Neural cell (in vitro differentiated cells): ENCODE measurements at regions not wholly inside any gene's neighbourhood (a gene's known extent, or its start where the extent isn't known, plus 50 kb on each side); places are given as distances from the start of the nearest gene placed in this dataset.

Experiments used
- H2AFZ ChIP-seq: fragments of 200-600, 300-800 bp; sonication (generic), shearing (Covaris generic); 2 replicates; pipeline ENCODE4 v1.6.0; 2014; ENCODE audit warnings: low read depth, mild to moderate bottlenecking, antibody characterized with exemption, low read length, moderate library complexity
- H3F3A ChIP-seq: fragments of 200-600 bp; shearing (Covaris generic); 2 replicates; pipeline ENCODE4 v1.6.1; 2016; ENCODE audit warnings: mild to moderate bottlenecking, moderate library complexity, mixed read lengths, antibody characterized with exemption, low read length; ENCODE audit not compliant: insufficient read depth, poor library complexity, severe bottlenecking
- H3K27ac ChIP-seq: fragments of 200-600, 300-800 bp; sonication (generic), shearing (Covaris generic); 2 replicates; pipeline ENCODE4 v1.5.1; 2014; ENCODE audit warnings: mild to moderate bottlenecking, low read length, moderate library complexity
- H3K27me3 ChIP-seq: fragments of 300-800, 200-600 bp; sonication (generic), shearing (Covaris generic); 2 replicates; pipeline ENCODE4 v1.6.0; 2014; ENCODE audit warnings: mild to moderate bottlenecking, low read depth, low read length, moderate library complexity; ENCODE audit not compliant: insufficient read depth
- H3K36me3 ChIP-seq: fragments of 300-800, 200-600 bp; sonication (generic), shearing (Covaris generic); 2 replicates; pipeline ENCODE4 v1.5.1; 2014; ENCODE audit warnings: mild to moderate bottlenecking, antibody characterized with exemption, low read length, moderate library complexity; ENCODE audit not compliant: insufficient read depth
- H3K4me2 ChIP-seq: fragments of 300-800, 200-600 bp; sonication (generic), shearing (Covaris generic); 2 replicates; pipeline ENCODE4 v1.6.0; 2014; ENCODE audit warnings: mild to moderate bottlenecking, low read length
- H3K4me3 ChIP-seq: fragments of 300-800, 200-600 bp; sonication (generic), shearing (Covaris generic); 2 replicates; pipeline ENCODE4 v1.5.1; 2014; ENCODE audit warnings: mild to moderate bottlenecking, low read length, moderate library complexity
- H3K79me2 ChIP-seq: fragments of 200-600 bp; shearing (Covaris generic); replicated peaks from 2 replicates; pipeline ENCODE4 v1.6.0; 2014; ENCODE audit warnings: mild to moderate bottlenecking, low read length, moderate library complexity; ENCODE audit not compliant: insufficient read depth
- H3K9ac ChIP-seq: fragments of 300-800, 200-600 bp; sonication (generic), shearing (Covaris generic); 2 replicates; pipeline ENCODE4 v1.6.1; 2016; ENCODE audit warnings: mild to moderate bottlenecking, low read length, mixed read lengths
- H3K9me2 ChIP-seq: fragments of 200-600 bp; shearing (Covaris generic); 2 replicates; pipeline ENCODE4 v1.6.1; 2016; ENCODE audit warnings: mild to moderate bottlenecking, low read length, mixed read lengths; ENCODE audit not compliant: insufficient read depth
- H3K9me3 ChIP-seq: fragments of 200-600, 300-800 bp; sonication (generic), shearing (Covaris generic); 2 replicates; pipeline ENCODE4 v1.6.1; 2016; ENCODE audit warnings: mild to moderate bottlenecking, mixed run types, low read length, moderate library complexity, mixed read lengths
- H4K20me1 ChIP-seq: fragments of 200-600 bp; shearing (Covaris generic); 2 replicates; pipeline ENCODE4 v1.6.1; 2016; ENCODE audit warnings: mild to moderate bottlenecking, mixed run types; ENCODE audit not compliant: insufficient read depth
- EP300 ChIP-seq: fragments of 450-650 bp; conservative IDR thresholded peaks from 2 replicates; pipeline ENCODE4 v1.6.1; 2014; ENCODE audit warnings: antibody characterized with exemption, mild to moderate bottlenecking, moderate library complexity; ENCODE audit not compliant: poor library complexity, severe bottlenecking
- EZH2 ChIP-seq: fragments of 200-600, 300-800 bp; shearing (Covaris generic), sonication (generic); IDR thresholded peaks from 2 replicates; pipeline ENCODE4 v1.6.1; 2014; ENCODE audit warnings: antibody characterized with exemption, low read length, borderline replicate concordance, mild to moderate bottlenecking; ENCODE audit not compliant: insufficient read depth, poor library complexity, severe bottlenecking
- MXI1 ChIP-seq: fragments of 450-650 bp; conservative IDR thresholded peaks from 2 replicates; pipeline ENCODE4 v1.6.1; 2014; ENCODE audit warnings: antibody characterized with exemption, mild to moderate bottlenecking; ENCODE audit not compliant: poor library complexity, severe bottlenecking
- POLR2AphosphoS5 ChIP-seq: IDR thresholded peaks from 2 replicates; pipeline ENCODE4 v1.6.1; 2012
- RAD21 ChIP-seq: fragments of 450-650 bp; conservative IDR thresholded peaks from 2 replicates; pipeline ENCODE4 v1.6.1; 2014; ENCODE audit warnings: antibody characterized with exemption, mild to moderate bottlenecking, moderate library complexity
- SMC3 ChIP-seq: fragments of 450-650 bp; conservative IDR thresholded peaks from 2 replicates; pipeline ENCODE4 v1.6.1; 2014; ENCODE audit warnings: antibody characterized with exemption, mild to moderate bottlenecking, moderate library complexity; ENCODE audit not compliant: poor library complexity
- TAF1 ChIP-seq: IDR thresholded peaks from 2 replicates; pipeline ENCODE4 v1.6.1; 2012; ENCODE audit warnings: low read depth
- TF ChIP-seq, protein P1 (sequence below): fragments of 450-650 bp; IDR thresholded peaks from 2 replicates; pipeline ENCODE4 v1.5.1; 2014; ENCODE audit warnings: antibody characterized with exemption, mild to moderate bottlenecking, moderate library complexity; ENCODE audit not compliant: poor library complexity, severe bottlenecking
- TF ChIP-seq, protein P2 (sequence below): IDR thresholded peaks from 2 replicates; pipeline ENCODE4 v1.6.1; 2012; ENCODE audit warnings: borderline replicate concordance

DNA sequence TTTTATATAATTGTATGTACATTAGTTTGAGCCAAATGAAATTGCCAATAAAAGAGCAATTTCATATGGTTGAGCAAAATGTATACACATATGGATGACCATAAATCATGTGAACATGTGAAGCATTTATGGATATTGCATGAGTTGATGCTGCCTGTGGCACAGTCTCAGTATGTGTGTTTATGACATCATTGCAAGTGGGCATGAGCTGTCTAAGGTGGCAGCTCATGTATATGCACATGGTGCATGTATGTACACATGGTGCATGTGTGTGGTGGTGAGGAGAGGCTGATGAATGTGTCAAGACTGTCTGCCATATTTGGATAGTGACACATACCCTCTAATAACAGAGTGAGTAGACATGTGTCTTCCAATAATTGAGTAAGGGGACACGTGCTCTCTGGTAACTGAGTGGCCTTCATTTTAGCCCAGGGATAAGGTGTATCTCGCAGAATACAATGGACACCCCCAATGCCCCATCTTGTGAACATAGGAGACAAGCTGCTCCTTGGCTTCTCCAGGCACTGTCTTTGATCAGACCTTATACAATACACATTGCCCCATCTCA is 208.8 kb downstream of the DHX35 start:
- Histone ChIP-seq H3K79me2 (no peaks in the 10 kb centered on the region), H3K9me3 (no peaks in the 10 kb centered on the region), H3K27ac (no peak overlapping the region), H3K4me3 (no peak overlapping the region), H2AFZ (no peak overlapping the region), H3K27me3 (no peaks in the 10 kb centered on the region), H3K36me3 (no peaks in the 10 kb centered on the region), H3F3A (no peaks in the 10 kb centered on the region), H3K4me2 (no peak overlapping the region), H4K20me1 (no peaks in the 10 kb centered on the region), H3K9me2 (no peaks in the 10 kb centered on the region), H3K9ac (no peak overlapping the region)
- TF ChIP-seq SMC3 (no peak), POLR2AphosphoS5 (no peak), TAF1 (no peak), MXI1 (no peak), EZH2 (no peak), EP300 (no peak), RAD21 (no peak)
- TF ChIP-seq, protein P1, sequence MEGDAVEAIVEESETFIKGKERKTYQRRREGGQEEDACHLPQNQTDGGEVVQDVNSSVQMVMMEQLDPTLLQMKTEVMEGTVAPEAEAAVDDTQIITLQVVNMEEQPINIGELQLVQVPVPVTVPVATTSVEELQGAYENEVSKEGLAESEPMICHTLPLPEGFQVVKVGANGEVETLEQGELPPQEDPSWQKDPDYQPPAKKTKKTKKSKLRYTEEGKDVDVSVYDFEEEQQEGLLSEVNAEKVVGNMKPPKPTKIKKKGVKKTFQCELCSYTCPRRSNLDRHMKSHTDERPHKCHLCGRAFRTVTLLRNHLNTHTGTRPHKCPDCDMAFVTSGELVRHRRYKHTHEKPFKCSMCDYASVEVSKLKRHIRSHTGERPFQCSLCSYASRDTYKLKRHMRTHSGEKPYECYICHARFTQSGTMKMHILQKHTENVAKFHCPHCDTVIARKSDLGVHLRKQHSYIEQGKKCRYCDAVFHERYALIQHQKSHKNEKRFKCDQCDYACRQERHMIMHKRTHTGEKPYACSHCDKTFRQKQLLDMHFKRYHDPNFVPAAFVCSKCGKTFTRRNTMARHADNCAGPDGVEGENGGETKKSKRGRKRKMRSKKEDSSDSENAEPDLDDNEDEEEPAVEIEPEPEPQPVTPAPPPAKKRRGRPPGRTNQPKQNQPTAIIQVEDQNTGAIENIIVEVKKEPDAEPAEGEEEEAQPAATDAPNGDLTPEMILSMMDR, result no peak
- TF ChIP-seq, protein P2, sequence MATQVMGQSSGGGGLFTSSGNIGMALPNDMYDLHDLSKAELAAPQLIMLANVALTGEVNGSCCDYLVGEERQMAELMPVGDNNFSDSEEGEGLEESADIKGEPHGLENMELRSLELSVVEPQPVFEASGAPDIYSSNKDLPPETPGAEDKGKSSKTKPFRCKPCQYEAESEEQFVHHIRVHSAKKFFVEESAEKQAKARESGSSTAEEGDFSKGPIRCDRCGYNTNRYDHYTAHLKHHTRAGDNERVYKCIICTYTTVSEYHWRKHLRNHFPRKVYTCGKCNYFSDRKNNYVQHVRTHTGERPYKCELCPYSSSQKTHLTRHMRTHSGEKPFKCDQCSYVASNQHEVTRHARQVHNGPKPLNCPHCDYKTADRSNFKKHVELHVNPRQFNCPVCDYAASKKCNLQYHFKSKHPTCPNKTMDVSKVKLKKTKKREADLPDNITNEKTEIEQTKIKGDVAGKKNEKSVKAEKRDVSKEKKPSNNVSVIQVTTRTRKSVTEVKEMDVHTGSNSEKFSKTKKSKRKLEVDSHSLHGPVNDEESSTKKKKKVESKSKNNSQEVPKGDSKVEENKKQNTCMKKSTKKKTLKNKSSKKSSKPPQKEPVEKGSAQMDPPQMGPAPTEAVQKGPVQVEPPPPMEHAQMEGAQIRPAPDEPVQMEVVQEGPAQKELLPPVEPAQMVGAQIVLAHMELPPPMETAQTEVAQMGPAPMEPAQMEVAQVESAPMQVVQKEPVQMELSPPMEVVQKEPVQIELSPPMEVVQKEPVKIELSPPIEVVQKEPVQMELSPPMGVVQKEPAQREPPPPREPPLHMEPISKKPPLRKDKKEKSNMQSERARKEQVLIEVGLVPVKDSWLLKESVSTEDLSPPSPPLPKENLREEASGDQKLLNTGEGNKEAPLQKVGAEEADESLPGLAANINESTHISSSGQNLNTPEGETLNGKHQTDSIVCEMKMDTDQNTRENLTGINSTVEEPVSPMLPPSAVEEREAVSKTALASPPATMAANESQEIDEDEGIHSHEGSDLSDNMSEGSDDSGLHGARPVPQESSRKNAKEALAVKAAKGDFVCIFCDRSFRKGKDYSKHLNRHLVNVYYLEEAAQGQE, result no peak

DNA sequence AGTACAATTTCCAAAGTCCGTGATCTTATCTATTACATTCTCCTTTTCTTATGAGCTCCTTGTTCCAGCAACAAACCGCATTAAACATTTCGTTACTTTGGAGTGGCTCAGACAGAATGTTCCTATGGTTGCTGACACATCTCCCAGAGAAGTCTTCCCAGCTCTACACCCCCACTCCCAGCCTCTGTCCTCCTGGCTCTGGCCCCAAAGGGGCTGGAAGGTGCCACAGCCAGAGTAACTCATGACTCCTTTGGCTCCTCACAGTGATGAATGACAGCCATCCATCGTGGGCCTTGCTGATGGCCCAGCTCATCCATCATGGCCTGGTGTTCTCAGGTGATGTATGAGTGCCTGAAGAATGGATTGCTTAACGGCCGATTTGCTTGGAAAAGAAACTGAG is 203.0 kb downstream of the DHX35 start:
- Histone ChIP-seq H3K27me3 (no peaks in the 10 kb centered on the region), H3K36me3 (no peaks in the 10 kb centered on the region), H2AFZ (no peak overlapping the region), H3F3A (no peaks in the 10 kb centered on the region), H3K9me2 (no peaks in the 10 kb centered on the region), H4K20me1 (no peaks in the 10 kb centered on the region), H3K4me3 (no peak overlapping the region), H3K9me3 (no peaks in the 10 kb centered on the region), H3K9ac (no peak overlapping the region), H3K27ac (no peak overlapping the region), H3K4me2 (no peak overlapping the region), H3K79me2 (no peaks in the 10 kb centered on the region)
- TF ChIP-seq, protein P1, result no peak
- TF ChIP-seq EZH2 (no peak), RAD21 (no peak), POLR2AphosphoS5 (no peak), TAF1 (no peak), MXI1 (no peak)
